HG03439 (cell line): ENCODE measurements at regions not wholly inside any gene's neighbourhood (a gene's known extent, or its start where the extent isn't known, plus 50 kb on each side); places are given as distances from the start of the nearest gene placed in this dataset.

Experiments used
- ATAC-seq: cut with Tn5 transposase; IDR thresholded peaks from one replicate; pipeline ENCODE4 v1.9.1; 2021; ENCODE audit warnings: mild to moderate bottlenecking, moderate library complexity; ENCODE audit not compliant: unreplicated experiment

GRCh38 chr15:100703032-100703578 is 100.7 kb downstream of the ASB7 start:
- peak; percentile 92 for ATAC-seq

GRCh38 chr15:100703671-100704070 is 101.3 kb downstream of the ASB7 start:
- no peak for ATAC-seq

- ATAC-seq: no peak
Observed at GRCh38 chr15:100704281-100705055, 102.1 kb downstream of the ASB7 start.

GRCh38 chr15:100705065-100705464 is 102.7 kb downstream of the ASB7 start:
- no peak for ATAC-seq

- no peak for ATAC-seq
Observed at GRCh38 chr15:100705841-100706240, 103.5 kb downstream of the ASB7 start.

GRCh38 chr15:100707229-100707628 is 104.8 kb downstream of the ASB7 start:
- no peak for ATAC-seq

- no peak for ATAC-seq
Observed at GRCh38 chr15:100708916-100709315, 106.5 kb downstream of the ASB7 start.

GRCh38 chr15:100710222-100710621 is 107.8 kb downstream of the ASB7 start:
- no peak for ATAC-seq

GRCh38 chr15:100710744-100711515 is 108.5 kb downstream of the ASB7 start:
- no peak for ATAC-seq

- no peak for ATAC-seq
Observed at GRCh38 chr15:100711516-100712021, 109.2 kb downstream of the ASB7 start.

GRCh38 chr15:100712226-100712625 is 109.8 kb downstream of the ASB7 start:
- no peak for ATAC-seq

GRCh38 chr15:100713163-100713867 is 110.9 kb downstream of the ASB7 start:
- ATAC-seq: no peak

- no peak for ATAC-seq
Observed at GRCh38 chr15:100714034-100714748, 111.8 kb downstream of the ASB7 start.

- ATAC-seq: no peak
Observed at GRCh38 chr15:100714749-100715342, 112.5 kb downstream of the ASB7 start.

GRCh38 chr15:100715571-100716455 is 113.4 kb downstream of the ASB7 start:
- ATAC-seq: no peak

GRCh38 chr15:100716456-100717085 is 114.2 kb downstream of the ASB7 start:
- no peak for ATAC-seq

GRCh38 chr15:100717596-100717995 is 115.2 kb downstream of the ASB7 start:
- no peak for ATAC-seq
